WTC11 (cell line): ENCODE measurements at regions not wholly inside any gene's neighbourhood (a gene's known extent, or its start where the extent isn't known, plus 50 kb on each side); places are given as distances from the start of the nearest gene placed in this dataset.

Experiments used
- ATAC-seq: fragments of 200-7000 bp; cut with Tn5 transposase; 2 replicates; pipeline ENCODE4 v1.10.0; 2021; ENCODE audit warnings: mild to moderate bottlenecking, moderate library complexity
- CTCF ChIA-PET: fragments of 300-600 bp; sonication (Branson Sonifier 250); formaldehyde crosslinking; loops from one replicate; lab custom pipeline; 2021; ENCODE audit warnings: antibody characterized with exemption; lab: Charles Lee
- POLR2A ChIA-PET: fragments of 350-600 bp; sonication (Branson Sonifier 250); formaldehyde crosslinking; loops from one replicate; lab custom pipeline; 2021; ENCODE audit warnings: antibody characterized with exemption; lab: Charles Lee
- DNase-seq: peaks from one replicate; pipeline ENCODE4 v3.0.0; 2021; ENCODE audit warnings: low spot score
- H3K27ac Mint-ChIP-seq: 2 replicates; pipeline ENCODE4 v1.8.0; 2021; ENCODE audit warnings: mixed read lengths
- H3K27me3 Mint-ChIP-seq: 2 replicates; pipeline ENCODE4 v1.8.0; 2021; ENCODE audit warnings: low read depth, mild to moderate bottlenecking, moderate library complexity, mixed read lengths
- H3K36me3 Mint-ChIP-seq: 2 replicates; pipeline ENCODE4 v1.8.0; 2021; ENCODE audit warnings: mixed read lengths
- H3K4me1 Mint-ChIP-seq: 2 replicates; pipeline ENCODE4 v1.8.0; 2022; ENCODE audit warnings: mixed read lengths
- H3K4me3 Mint-ChIP-seq: 2 replicates; pipeline ENCODE4 v1.8.0; 2021; ENCODE audit warnings: mild to moderate bottlenecking, moderate library complexity, mixed read lengths
- H3K9me3 Mint-ChIP-seq: 2 replicates; pipeline ENCODE4 v1.8.0; 2021; ENCODE audit warnings: mixed read lengths
- CREB1 ChIP-seq: sonication (generic); formaldehyde crosslinking; IDR thresholded peaks from 2 replicates; pipeline ENCODE4 v1.8.0; 2023; ENCODE audit warnings: mild to moderate bottlenecking, missing genetic modification reagents
- JUN ChIP-seq: sonication (generic); formaldehyde crosslinking; IDR thresholded peaks from 2 replicates; pipeline ENCODE4 v1.8.0; 2023; ENCODE audit warnings: mild to moderate bottlenecking, missing genetic modification reagents
- NR1H2 ChIP-seq: sonication (generic); formaldehyde crosslinking; IDR thresholded peaks from 2 replicates; pipeline ENCODE4 v1.9.0; 2021; ENCODE audit warnings: mild to moderate bottlenecking, moderate library complexity, missing genetic modification reagents
- RELA ChIP-seq: sonication (generic); formaldehyde crosslinking; IDR thresholded peaks from 2 replicates; pipeline ENCODE4 v1.8.1; 2022; ENCODE audit warnings: missing genetic modification reagents, mild to moderate bottlenecking, borderline replicate concordance
- TF ChIP-seq, protein P1 (sequence below): sonication (generic); formaldehyde crosslinking; IDR thresholded peaks from 2 replicates; pipeline ENCODE4 v1.8.0; 2022; ENCODE audit warnings: missing genetic modification reagents
- TF ChIP-seq, protein P2 (sequence below): fragments of 250-450 bp; sonication (Bioruptor Pico); IDR thresholded peaks from 2 replicates; pipeline ENCODE4 v1.9.0; 2021; ENCODE audit warnings: mild to moderate bottlenecking
- TF ChIP-seq, protein P3 (sequence below): fragments of 250-450 bp; sonication (Bioruptor Pico); IDR thresholded peaks from 2 replicates; pipeline ENCODE4 v1.9.0; 2021; ENCODE audit warnings: moderate library complexity, mild to moderate bottlenecking, inconsistent platforms, borderline replicate concordance
- TF ChIP-seq, protein P4 (sequence below): fragments of 250-450 bp; sonication (Bioruptor Pico); IDR thresholded peaks from 2 replicates; pipeline ENCODE4 v1.9.0; 2021; ENCODE audit warnings: mild to moderate bottlenecking
- TF ChIP-seq, protein P5 (sequence below): fragments of 250-450 bp; sonication (Bioruptor Pico); IDR thresholded peaks from 2 replicates; pipeline ENCODE4 v1.8.0; 2021; ENCODE audit warnings: mild to moderate bottlenecking
- TF ChIP-seq, protein P6 (sequence below): fragments of 250-450 bp; sonication (Bioruptor Pico); IDR thresholded peaks from 2 replicates; pipeline ENCODE4 v2.1.2; 2022; ENCODE audit warnings: mild to moderate bottlenecking, moderate library complexity

DNA sequence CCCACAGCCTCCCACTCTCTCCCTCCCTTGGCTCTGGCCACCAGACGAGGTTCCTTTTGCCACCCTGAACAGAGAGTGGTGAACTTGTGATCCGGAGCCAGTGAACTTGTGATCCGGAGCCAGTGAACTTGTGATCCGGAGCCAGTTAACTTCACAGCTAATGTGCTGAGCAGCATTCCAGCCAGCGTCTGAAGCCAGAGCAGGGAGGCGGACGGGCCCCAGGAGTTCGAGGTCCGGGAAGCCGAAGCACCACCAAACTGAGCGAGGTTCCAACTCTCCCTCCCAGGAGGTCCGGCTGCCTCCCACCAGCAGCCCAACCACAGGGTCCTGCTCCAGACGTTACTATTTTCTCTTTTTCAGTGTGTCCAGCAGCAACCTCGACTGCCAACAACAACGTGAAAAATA lies 85.8 kb downstream of the SYF2 start:
- ChIA-PET POLR2A (interaction anchor here (0.6 kb wide), 1 partner anchor 245 kb away, joined by 3 read pairs; no protein-coding TSS in a partner anchor), CTCF (no interaction called here)
- no peaks in the 10 kb centered on the region for H3K27me3 Mint-ChIP-seq
- H3K9me3 Mint-ChIP-seq: peaks cover 8% of the 10 kb centered on the region; the same call in 1 of the 2 replicates
- no peak overlapping the region for H3K27ac Mint-ChIP-seq
- TF ChIP-seq, protein P1, sequence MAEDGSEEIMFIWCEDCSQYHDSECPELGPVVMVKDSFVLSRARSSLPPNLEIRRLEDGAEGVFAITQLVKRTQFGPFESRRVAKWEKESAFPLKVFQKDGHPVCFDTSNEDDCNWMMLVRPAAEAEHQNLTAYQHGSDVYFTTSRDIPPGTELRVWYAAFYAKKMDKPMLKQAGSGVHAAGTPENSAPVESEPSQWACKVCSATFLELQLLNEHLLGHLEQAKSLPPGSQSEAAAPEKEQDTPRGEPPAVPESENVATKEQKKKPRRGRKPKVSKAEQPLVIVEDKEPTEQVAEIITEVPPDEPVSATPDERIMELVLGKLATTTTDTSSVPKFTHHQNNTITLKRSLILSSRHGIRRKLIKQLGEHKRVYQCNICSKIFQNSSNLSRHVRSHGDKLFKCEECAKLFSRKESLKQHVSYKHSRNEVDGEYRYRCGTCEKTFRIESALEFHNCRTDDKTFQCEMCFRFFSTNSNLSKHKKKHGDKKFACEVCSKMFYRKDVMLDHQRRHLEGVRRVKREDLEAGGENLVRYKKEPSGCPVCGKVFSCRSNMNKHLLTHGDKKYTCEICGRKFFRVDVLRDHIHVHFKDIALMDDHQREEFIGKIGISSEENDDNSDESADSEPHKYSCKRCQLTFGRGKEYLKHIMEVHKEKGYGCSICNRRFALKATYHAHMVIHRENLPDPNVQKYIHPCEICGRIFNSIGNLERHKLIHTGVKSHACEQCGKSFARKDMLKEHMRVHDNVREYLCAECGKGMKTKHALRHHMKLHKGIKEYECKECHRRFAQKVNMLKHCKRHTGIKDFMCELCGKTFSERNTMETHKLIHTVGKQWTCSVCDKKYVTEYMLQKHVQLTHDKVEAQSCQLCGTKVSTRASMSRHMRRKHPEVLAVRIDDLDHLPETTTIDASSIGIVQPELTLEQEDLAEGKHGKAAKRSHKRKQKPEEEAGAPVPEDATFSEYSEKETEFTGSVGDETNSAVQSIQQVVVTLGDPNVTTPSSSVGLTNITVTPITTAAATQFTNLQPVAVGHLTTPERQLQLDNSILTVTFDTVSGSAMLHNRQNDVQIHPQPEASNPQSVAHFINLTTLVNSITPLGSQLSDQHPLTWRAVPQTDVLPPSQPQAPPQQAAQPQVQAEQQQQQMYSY (CRISPR knock-in tag): 0 out of 2 replicates have a peak, but pooled peaks have one; percentile 31
- TF ChIP-seq NR1H2 (CRISPR knock-in tag): no peak
- TF ChIP-seq, all 79 proteins: peak for 1
- DNase-seq: no peak
- no peaks in the 10 kb centered on the region for H3K36me3 Mint-ChIP-seq
- H3K4me3 Mint-ChIP-seq: no peak overlapping the region
- no peaks in the 10 kb centered on the region for H3K4me1 Mint-ChIP-seq
- no peak for ATAC-seq

DNA sequence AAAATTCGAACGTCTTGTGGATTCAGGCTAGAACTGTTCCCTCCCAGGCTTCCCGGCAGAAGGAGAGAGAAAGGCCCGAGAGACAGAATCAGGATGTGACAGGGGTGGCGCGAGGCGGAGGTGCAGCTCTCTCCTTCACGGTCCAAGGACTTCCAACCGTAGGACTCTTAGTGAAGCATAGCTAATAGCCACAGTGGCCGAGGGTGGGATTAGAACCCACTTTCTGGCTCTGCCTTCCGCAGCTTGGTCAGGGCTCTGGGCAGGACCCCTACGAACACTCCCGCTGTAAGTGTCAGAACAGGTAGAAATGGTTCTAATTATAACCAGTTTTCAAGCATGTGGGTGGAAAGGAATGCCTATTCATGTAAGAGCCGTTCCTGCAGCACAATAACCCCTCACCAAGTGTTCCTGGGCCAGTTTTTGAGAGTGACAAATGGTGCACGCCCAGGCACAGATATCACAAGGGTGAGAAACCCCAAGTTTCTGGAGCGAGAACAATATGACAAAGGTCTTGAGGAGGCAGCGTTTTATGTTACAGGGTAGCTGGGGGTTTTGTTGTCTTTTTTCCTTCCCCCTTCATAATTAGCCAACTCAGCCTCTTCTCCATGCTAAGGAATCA lies 86.4 kb downstream of the SYF2 start:
- ATAC-seq (no peak), DNase-seq (no peak)
- H3K9me3 Mint-ChIP-seq: peaks cover 8% of the 10 kb centered on the region; the same call in 1 of the 2 replicates
- H3K4me3 Mint-ChIP-seq: no peak overlapping the region
- H3K27ac Mint-ChIP-seq: no peak overlapping the region
- TF ChIP-seq, protein P2, sequence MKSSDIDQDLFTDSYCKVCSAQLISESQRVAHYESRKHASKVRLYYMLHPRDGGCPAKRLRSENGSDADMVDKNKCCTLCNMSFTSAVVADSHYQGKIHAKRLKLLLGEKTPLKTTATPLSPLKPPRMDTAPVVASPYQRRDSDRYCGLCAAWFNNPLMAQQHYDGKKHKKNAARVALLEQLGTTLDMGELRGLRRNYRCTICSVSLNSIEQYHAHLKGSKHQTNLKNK (CRISPR knock-in tag): no peak
- TF ChIP-seq JUN (CRISPR knock-in tag) (no peak), RELA (CRISPR knock-in tag) (no peak), CREB1 (CRISPR knock-in tag) (no peak)
- TF ChIP-seq, protein P3, sequence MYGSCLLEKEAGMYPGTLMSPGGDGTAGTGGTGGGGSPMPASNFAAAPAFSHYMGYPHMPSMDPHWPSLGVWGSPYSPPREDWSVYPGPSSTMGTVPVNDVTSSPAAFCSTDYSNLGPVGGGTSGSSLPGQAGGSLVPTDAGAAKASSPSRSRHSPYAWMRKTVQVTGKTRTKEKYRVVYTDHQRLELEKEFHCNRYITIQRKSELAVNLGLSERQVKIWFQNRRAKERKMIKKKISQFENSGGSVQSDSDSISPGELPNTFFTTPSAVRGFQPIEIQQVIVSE (CRISPR knock-in tag): no peak
- TF ChIP-seq, protein P4, sequence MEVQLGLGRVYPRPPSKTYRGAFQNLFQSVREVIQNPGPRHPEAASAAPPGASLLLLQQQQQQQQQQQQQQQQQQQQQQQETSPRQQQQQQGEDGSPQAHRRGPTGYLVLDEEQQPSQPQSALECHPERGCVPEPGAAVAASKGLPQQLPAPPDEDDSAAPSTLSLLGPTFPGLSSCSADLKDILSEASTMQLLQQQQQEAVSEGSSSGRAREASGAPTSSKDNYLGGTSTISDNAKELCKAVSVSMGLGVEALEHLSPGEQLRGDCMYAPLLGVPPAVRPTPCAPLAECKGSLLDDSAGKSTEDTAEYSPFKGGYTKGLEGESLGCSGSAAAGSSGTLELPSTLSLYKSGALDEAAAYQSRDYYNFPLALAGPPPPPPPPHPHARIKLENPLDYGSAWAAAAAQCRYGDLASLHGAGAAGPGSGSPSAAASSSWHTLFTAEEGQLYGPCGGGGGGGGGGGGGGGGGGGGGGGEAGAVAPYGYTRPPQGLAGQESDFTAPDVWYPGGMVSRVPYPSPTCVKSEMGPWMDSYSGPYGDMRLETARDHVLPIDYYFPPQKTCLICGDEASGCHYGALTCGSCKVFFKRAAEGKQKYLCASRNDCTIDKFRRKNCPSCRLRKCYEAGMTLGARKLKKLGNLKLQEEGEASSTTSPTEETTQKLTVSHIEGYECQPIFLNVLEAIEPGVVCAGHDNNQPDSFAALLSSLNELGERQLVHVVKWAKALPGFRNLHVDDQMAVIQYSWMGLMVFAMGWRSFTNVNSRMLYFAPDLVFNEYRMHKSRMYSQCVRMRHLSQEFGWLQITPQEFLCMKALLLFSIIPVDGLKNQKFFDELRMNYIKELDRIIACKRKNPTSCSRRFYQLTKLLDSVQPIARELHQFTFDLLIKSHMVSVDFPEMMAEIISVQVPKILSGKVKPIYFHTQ (CRISPR knock-in tag): no peak
- TF ChIP-seq, protein P5, sequence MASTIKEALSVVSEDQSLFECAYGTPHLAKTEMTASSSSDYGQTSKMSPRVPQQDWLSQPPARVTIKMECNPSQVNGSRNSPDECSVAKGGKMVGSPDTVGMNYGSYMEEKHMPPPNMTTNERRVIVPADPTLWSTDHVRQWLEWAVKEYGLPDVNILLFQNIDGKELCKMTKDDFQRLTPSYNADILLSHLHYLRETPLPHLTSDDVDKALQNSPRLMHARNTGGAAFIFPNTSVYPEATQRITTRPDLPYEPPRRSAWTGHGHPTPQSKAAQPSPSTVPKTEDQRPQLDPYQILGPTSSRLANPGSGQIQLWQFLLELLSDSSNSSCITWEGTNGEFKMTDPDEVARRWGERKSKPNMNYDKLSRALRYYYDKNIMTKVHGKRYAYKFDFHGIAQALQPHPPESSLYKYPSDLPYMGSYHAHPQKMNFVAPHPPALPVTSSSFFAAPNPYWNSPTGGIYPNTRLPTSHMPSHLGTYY (CRISPR knock-in tag): no peak
- TF ChIP-seq, protein P6, sequence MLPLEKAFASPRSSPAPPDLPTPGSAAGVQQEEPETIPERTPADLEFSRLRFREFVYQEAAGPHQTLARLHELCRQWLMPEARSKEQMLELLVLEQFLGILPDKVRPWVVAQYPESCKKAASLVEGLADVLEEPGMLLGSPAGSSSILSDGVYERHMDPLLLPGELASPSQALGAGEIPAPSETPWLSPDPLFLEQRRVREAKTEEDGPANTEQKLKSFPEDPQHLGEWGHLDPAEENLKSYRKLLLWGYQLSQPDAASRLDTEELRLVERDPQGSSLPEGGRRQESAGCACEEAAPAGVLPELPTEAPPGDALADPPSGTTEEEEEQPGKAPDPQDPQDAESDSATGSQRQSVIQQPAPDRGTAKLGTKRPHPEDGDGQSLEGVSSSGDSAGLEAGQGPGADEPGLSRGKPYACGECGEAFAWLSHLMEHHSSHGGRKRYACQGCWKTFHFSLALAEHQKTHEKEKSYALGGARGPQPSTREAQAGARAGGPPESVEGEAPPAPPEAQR (CRISPR knock-in tag): no peak
- ChIA-PET POLR2A (interaction anchor here (0.6 kb wide), 1 partner anchor 244 kb away, joined by 3 read pairs; no protein-coding TSS in a partner anchor), CTCF (interaction anchor here (1.2 kb wide), 1 partner anchor 559 kb away, joined by 3 read pairs; no protein-coding TSS in a partner anchor)
- H3K4me1 Mint-ChIP-seq: no peaks in the 10 kb centered on the region
- H3K27me3 Mint-ChIP-seq: no peaks in the 10 kb centered on the region
- no peaks in the 10 kb centered on the region for H3K36me3 Mint-ChIP-seq
